Glutamatergic neuron (in vitro differentiated cells): ENCODE measurements at regions not wholly inside any gene's neighbourhood (a gene's known extent, or its start where the extent isn't known, plus 50 kb on each side); places are given as distances from the start of the nearest gene placed in this dataset.

Source experiments
- DNase-seq: peaks from one replicate; pipeline ENCODE4 v3.0.0; 2022
- H3K27ac Mint-ChIP-seq: one replicate; pipeline ENCODE4 v1.8.0; 2020; ENCODE audit warnings: mild to moderate bottlenecking, mixed read lengths, inconsistent platforms; ENCODE audit not compliant: unreplicated experiment
- H3K27me3 Mint-ChIP-seq: one replicate; pipeline ENCODE4 v1.8.0; 2020; ENCODE audit warnings: mild to moderate bottlenecking, moderate library complexity, mixed read lengths, inconsistent platforms; ENCODE audit not compliant: unreplicated experiment
- H3K36me3 Mint-ChIP-seq: one replicate; pipeline ENCODE4 v1.8.0; 2020; ENCODE audit warnings: mild to moderate bottlenecking, mixed read lengths, inconsistent platforms; ENCODE audit not compliant: unreplicated experiment
- H3K4me1 Mint-ChIP-seq: one replicate; pipeline ENCODE4 v1.8.0; 2020; ENCODE audit warnings: mild to moderate bottlenecking, low read depth, mixed read lengths, inconsistent platforms; ENCODE audit not compliant: unreplicated experiment
- H3K4me3 Mint-ChIP-seq: one replicate; pipeline ENCODE4 v1.8.0; 2020; ENCODE audit warnings: mild to moderate bottlenecking, mixed read lengths, inconsistent platforms; ENCODE audit not compliant: unreplicated experiment
- H3K9me3 Mint-ChIP-seq: one replicate; pipeline ENCODE4 v1.8.0; 2020; ENCODE audit warnings: mild to moderate bottlenecking, moderate library complexity, mixed read lengths, inconsistent platforms; ENCODE audit not compliant: unreplicated experiment
- CTCF ChIP-seq: fragments of 200-600 bp; sonication (generic); IDR thresholded peaks from one replicate; pipeline ENCODE4 v1.5.0; 2021; ENCODE audit not compliant: partially characterized antibody, unreplicated experiment

GRCh38 chr16:35141303-35141702 is 1681.9 kb downstream of the TP53TG3F start:
- no peak for DNase-seq
- no peak overlapping the region for H3K4me3 Mint-ChIP-seq
- TF ChIP-seq CTCF: no peak
- H3K27ac Mint-ChIP-seq: no peak overlapping the region
- H3K9me3 Mint-ChIP-seq: peaks cover 39% of the 10 kb centered on the region
- H3K4me1 Mint-ChIP-seq: no peaks in the 10 kb centered on the region
- H3K36me3 Mint-ChIP-seq: peaks cover 8% of the 10 kb centered on the region
- peaks cover 5% of the 10 kb centered on the region for H3K27me3 Mint-ChIP-seq

- H3K36me3 Mint-ChIP-seq: peaks cover 8% of the 10 kb centered on the region
- peaks cover 43% of the 10 kb centered on the region for H3K9me3 Mint-ChIP-seq
- TF ChIP-seq CTCF: no peak
- H3K4me1 Mint-ChIP-seq: no peaks in the 10 kb centered on the region
- peaks cover 7% of the 10 kb centered on the region for H3K27me3 Mint-ChIP-seq
- H3K4me3 Mint-ChIP-seq: no peak overlapping the region
- no peak for DNase-seq
- H3K27ac Mint-ChIP-seq: no peak overlapping the region
Measured at GRCh38 chr16:35142147-35142808, 1682.9 kb downstream of the TP53TG3F start.

GRCh38 chr16:35142809-35143192 is 1683.4 kb downstream of the TP53TG3F start:
- TF ChIP-seq CTCF: no peak
- no peak for DNase-seq
- no peak overlapping the region for H3K4me3 Mint-ChIP-seq
- no peak overlapping the region for H3K27ac Mint-ChIP-seq
- H3K4me1 Mint-ChIP-seq: no peaks in the 10 kb centered on the region
- peaks cover 7% of the 10 kb centered on the region for H3K27me3 Mint-ChIP-seq
- H3K9me3 Mint-ChIP-seq: peaks cover 41% of the 10 kb centered on the region
- H3K36me3 Mint-ChIP-seq: peaks cover 8% of the 10 kb centered on the region

- Mint-ChIP-seq H3K9me3 (peaks cover 43% of the 10 kb centered on the region), H3K4me1 (no peaks in the 10 kb centered on the region), H3K27me3 (peaks cover 10% of the 10 kb centered on the region), H3K27ac (peak overlapping the region; percentile 13), H3K36me3 (peaks cover 8% of the 10 kb centered on the region), H3K4me3 (no peak overlapping the region)
- DNase-seq: no peak
- TF ChIP-seq CTCF: no peak
Measured at GRCh38 chr16:35144212-35144932, 1685.0 kb downstream of the TP53TG3F start.
